ENCODE measurements at regions not wholly inside any gene's neighbourhood (a gene's known extent, or its start where the extent isn't known, plus 50 kb on each side); places are given as distances from the start of the nearest gene placed in this dataset.

- WGBS, 5 donors: 80 to 91% (median 83%) methylated on average over 2 of the region's 2 CpGs
- no peak overlapping the region for H3K27ac ChIP-seq
- TF ChIP-seq POLR2AphosphoS5 (IDR thresholded peaks at IDR 0.05): no peak
- no peaks in the 10 kb centered on the region for H3K27me3 ChIP-seq (replicated peaks in 1 of 7)
- no peak for DNase-seq
- peaks cover 0 to 25% (median 4%) of the 10 kb centered on the region in 8 donors for H3K9me3 ChIP-seq
- no peak overlapping the region for H3K4me3 ChIP-seq
- no peaks in the 10 kb centered on the region for H3K4me1 ChIP-seq
- H3K36me3 ChIP-seq: no peaks in the 10 kb centered on the region
- intact Hi-C loops (cut with DNase I; ENCODE audit: low total_unique reads): no loop called here
These were observed 1466.8 kb upstream of the PRR20A start for GRCh38 chr13:55673910-55674309.

GRCh38 chr13:55682776-55683175 lies 1457.9 kb upstream of the PRR20A start:
- Histone ChIP-seq H3K27me3 (replicated peaks in 1 of 7) (no peaks in the 10 kb centered on the region), H3K36me3 (no peaks in the 10 kb centered on the region), H3K9me3 (peaks cover 0 to 9% (median 0%) of the 10 kb centered on the region in 8 donors), H3K4me3 (no peak overlapping the region), H3K27ac (no peak overlapping the region), H3K4me1 (no peaks in the 10 kb centered on the region)
- no peak for TF ChIP-seq POLR2A (IDR thresholded peaks at IDR 0.05)
- TF ChIP-seq POLR2AphosphoS5 (IDR thresholded peaks at IDR 0.05): no peak
- TF ChIP-seq CTCF (IDR thresholded peaks at IDR 0.05 in 8 of 11, conservative IDR thresholded peaks at IDR 0.05 in 3 of 11): no peak
- WGBS, 5 donors: 69 to 83% (median 73%) methylated on average over 3 of the region's 3 CpGs
- intact Hi-C loops (cut with DNase I; ENCODE audit: low total_unique reads): no loop called here
- DNase-seq: no peak

GRCh38 chr13:55705526-55705925 lies 1435.2 kb upstream of the PRR20A start:
- TF ChIP-seq CTCF (IDR thresholded peaks at IDR 0.05 in 8 of 11, conservative IDR thresholded peaks at IDR 0.05 in 3 of 11) (no peak), POLR2AphosphoS5 (IDR thresholded peaks at IDR 0.05) (no peak), POLR2A (IDR thresholded peaks at IDR 0.05) (no peak)
- 54 to 84% (median 68%) methylated on average over 1 of the region's 1 CpG for WGBS, 5 donors
- Histone ChIP-seq H3K27me3 (replicated peaks in 1 of 7) (no peaks in the 10 kb centered on the region), H3K36me3 (no peaks in the 10 kb centered on the region), H3K4me3 (no peak overlapping the region), H3K27ac (no peak overlapping the region), H3K9me3 (peaks cover 0 to 14% (median 6%) of the 10 kb centered on the region in 8 donors), H3K4me1 (no peaks in the 10 kb centered on the region)
- DNase-seq: no peak
- intact Hi-C loops (cut with DNase I; ENCODE audit: low total_unique reads): no loop called here

GRCh38 chr13:55705971-55706370 lies 1434.7 kb upstream of the PRR20A start:
- WGBS, 5 donors: 44 to 77% (median 66%) methylated on average over 3 of the region's 3 CpGs
- Histone ChIP-seq H3K27me3 (replicated peaks in 1 of 7) (no peaks in the 10 kb centered on the region), H3K9me3 (peaks cover 0 to 14% (median 6%) of the 10 kb centered on the region in 8 donors), H3K27ac (no peak overlapping the region), H3K4me1 (no peaks in the 10 kb centered on the region), H3K36me3 (no peaks in the 10 kb centered on the region), H3K4me3 (no peak overlapping the region)
- no peak for TF ChIP-seq POLR2AphosphoS5 (IDR thresholded peaks at IDR 0.05)
- TF ChIP-seq POLR2A (IDR thresholded peaks at IDR 0.05): no peak
- no peak for TF ChIP-seq CTCF (IDR thresholded peaks at IDR 0.05 in 8 of 11, conservative IDR thresholded peaks at IDR 0.05 in 3 of 11)
- DNase-seq: no peak
- intact Hi-C loops (cut with DNase I; ENCODE audit: low total_unique reads): no loop called here

- H3K27ac ChIP-seq: no peak overlapping the region
- TF ChIP-seq CTCF (IDR thresholded peaks at IDR 0.05 in 8 of 11, conservative IDR thresholded peaks at IDR 0.05 in 3 of 11) (no peak), POLR2AphosphoS5 (IDR thresholded peaks at IDR 0.05) (no peak), POLR2A (IDR thresholded peaks at IDR 0.05) (no peak)
- no peak for DNase-seq
- H3K27me3 ChIP-seq (replicated peaks in 1 of 7): no peaks in the 10 kb centered on the region
- H3K4me1 ChIP-seq: no peaks in the 10 kb centered on the region
- intact Hi-C loops (cut with DNase I; ENCODE audit: low total_unique reads): no loop called here
- peaks cover 0 to 40% (median 17%) of the 10 kb centered on the region in 8 donors for H3K9me3 ChIP-seq
- H3K4me3 ChIP-seq: no peak overlapping the region
- no peaks in the 10 kb centered on the region for H3K36me3 ChIP-seq
These were observed 1426.6 kb upstream of the PRR20A start for GRCh38 chr13:55714120-55714519.

Data from spleen (tissue), 11 donors.